Stimulated activated CD8-positive, alpha-beta memory T cell treated with anti-CD3 and anti-CD28 coated beads, Interleukin-2, amount 100 ng/mL, for 48 hours (primary cell): ENCODE measurements at regions not wholly inside any gene's neighbourhood (a gene's known extent, or its start where the extent isn't known, plus 50 kb on each side); places are given as distances from the start of the nearest gene placed in this dataset.
A peak's percentile ranks its signal among the peaks of the same experiment; 100 is the strongest.

Experiments used
- DNase-seq, 2 donors: peaks; one replicate each; pipeline ENCODE4 v3.0.0-alpha.2; 2020; ENCODE audit warnings: low read depth in 2 of 2

DNA sequence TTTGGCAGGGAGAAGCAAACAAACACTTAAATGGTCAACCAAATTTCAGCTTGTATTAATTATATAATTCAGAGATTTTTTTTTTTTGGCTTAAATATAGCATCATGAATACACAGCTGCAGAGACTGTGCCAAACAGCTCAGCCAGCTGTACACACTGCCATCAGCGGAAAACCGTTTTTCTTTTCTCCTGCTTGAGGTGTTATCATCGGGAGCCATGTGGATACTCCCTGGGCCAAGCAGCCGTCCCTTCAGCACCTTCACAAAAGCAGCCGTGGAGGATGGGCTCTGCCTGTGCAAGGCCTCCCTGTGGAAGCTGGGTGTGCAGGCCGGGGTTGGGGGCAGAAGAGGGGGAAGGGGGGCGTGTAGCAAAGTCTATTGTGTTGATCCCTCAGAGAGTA lies 85.0 kb downstream of the NUF2 start:
- no peak for DNase-seq

DNA sequence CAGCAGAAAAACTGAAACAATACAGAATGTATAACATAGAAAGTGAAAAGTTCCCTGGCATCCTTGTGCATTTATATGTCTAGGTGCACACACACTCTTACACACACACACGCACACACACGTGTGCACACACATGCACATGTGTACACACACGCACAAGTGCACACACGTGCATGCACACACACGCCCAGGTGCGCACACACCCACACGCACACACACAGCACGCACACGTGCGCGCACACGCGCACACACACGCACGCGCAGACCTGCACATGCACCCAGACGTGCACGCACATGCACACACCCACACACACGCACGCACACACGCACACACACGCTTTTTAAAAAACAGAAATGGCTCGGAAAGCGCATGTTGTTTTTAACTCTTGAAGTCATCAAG lies 86.5 kb downstream of the NUF2 start:
- DNase-seq = no peak

DNA sequence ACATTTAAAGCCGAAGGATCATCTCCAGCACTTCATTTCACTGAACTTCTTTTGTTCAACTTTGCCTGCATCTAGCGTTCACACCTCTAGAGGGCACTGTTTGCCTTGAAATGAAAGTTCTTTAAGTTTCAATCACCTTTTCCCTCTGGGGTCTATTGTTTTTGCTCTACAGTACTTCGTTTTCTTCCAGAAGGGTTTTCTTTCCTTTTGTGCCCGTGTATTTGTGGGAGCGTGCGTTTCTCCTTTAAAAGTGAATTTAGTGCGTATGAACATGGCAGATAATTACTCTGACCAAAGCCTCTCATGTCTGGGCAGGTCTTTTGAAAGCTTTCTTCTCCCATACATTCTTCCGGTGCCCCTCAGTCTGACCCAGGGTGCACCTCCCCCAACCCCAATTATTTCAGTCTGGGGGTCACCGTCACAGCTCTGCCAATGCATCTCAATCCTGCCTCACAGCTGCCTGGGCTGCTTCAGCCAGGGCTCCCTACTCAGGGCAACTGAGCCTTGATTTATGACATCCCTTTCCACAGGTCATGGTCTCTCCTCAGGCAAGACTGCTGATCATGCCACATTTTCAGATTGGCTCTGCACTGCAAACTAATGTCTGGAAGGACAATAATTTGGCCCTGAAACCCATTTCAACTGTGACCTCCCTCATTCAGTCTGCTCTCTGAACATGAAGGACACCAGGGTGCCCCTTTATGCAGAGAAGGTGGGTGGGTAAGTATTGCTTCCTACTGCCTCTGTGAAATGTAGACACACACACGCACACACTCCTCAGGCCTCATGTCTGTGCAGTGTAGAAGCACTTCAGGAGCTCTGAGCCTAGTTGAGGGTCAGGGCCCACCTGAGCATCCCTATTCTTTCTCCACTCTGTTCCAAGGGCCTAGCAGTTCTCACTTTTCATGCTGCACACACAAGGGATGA lies 88.6 kb downstream of the NUF2 start:
- DNase-seq = peak; percentile 4 to 19

DNA sequence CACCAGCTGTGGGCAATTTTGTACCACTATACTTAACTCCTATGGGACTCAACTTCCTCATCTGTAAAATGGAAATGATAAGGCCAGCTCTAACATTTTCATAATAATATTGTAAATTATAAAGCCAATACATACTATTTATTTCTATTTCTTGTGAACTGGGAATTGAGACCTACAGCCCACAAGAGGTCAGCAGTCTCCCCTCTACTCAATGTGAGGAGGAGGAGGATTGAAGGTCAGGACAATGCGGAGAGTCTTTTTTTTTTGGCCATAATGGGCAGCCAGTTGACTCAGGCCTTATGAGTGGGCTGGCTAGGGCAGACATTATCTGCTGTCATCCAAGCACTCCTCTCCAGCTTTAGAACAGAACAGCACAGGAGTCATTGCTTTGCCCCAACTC lies 90.5 kb downstream of the NUF2 start:
- no peak for DNase-seq

DNA sequence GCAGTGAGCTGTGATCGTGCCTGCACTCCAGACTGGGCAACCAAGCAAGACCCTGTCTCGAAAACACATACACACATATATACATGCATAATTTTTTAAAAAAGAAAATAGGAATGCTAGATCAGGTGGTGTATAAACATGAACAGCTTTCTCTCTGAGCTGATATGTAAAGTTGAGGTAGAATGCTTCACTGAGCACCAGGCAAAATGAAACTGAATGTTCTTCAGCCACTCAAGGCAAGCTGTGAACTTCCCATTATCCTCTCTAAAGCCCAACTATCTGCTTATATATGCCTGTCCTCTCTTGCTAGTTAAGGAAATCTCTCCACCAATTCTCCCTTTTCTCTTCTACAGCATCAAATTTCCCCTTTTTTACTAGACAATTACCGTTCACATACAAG lies 93.0 kb downstream of the NUF2 start:
- DNase-seq = no peak

DNA sequence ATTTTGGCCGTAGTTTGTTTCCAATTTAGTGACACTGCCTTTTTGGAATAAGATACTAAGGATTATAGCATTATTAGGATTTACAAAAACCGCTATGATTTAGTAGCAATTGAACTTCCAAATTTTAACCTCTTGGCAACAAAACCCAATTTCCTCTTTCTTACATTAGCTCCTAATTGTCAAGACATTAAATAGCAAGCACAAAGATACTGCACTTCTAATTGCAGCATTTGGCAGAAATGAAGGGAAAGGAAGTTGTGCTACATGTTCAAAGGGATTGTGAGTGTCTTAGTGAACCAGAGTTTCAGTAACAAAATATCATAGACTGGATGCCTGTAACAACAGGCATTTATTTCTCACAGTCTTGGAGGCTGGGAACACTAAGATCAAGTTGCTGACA lies 99.9 kb downstream of the NUF2 start:
- DNase-seq = no peak

DNA sequence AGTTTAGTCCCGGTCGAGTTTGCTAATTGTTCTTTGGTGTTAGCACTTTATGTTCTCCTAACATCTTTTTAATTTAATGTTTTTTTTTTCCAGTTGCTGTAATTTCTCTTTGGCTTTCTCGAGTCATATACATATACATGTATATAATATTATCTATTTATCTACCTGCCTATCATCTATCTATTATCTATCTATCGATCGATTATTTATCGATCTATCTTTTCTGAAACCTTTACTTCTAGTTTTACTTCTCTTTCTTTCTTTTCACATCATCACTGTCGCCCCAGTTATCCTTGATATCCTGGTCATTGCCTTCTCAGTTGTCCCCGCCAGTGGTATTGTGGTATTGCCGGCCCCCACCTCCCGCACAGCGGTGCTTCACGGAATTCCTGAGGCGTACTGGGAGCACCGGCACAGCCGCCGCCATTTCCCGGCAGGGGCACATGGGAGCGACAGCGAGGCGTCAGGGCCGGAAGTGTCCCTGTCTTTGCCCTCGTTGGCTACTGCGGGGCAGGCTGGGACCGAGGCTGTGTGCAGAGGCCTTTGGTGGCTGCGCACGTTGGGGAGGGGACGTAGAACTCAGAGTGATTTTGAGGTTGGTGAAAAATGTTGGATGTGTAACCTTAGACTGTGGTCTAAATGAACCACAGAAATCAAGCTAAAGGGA lies 101.1 kb downstream of the NUF2 start:
- DNase-seq = no peak

DNA sequence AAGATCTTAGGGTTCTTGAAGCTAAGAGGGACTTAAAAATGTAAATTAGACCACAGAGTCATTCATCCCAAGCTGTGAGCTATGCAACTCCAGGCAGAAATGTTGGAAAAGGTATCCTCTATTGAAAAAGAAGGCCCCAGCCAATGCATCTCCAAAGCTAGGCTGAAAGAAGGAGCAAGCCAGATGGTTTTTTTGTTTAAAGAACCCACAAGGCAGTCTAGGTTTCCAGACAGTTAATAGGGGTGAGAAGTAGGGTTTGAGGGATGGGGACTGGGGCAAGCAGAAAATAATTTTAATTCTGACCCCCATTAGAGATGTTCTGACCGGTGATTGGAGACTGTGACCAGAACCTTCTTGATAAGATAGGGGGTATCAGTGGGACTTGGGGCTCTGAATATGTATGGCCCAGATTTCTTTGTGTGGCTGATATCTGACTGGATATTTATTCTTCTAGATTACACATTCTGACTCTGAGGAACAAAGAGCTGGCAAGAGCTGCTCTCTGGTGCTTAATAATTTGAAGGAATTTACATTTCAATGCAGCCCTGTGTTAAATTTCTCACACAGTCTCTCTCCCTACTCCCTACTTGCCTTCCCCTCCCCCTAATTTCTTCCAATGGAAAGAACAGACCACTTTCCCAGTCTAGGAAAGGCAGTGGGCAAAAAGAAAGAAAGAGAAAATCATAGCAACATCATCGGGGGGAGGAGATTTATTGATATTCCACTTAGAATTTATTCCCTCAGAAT lies 104.9 kb downstream of the NUF2 start:
- no peak for DNase-seq

DNA sequence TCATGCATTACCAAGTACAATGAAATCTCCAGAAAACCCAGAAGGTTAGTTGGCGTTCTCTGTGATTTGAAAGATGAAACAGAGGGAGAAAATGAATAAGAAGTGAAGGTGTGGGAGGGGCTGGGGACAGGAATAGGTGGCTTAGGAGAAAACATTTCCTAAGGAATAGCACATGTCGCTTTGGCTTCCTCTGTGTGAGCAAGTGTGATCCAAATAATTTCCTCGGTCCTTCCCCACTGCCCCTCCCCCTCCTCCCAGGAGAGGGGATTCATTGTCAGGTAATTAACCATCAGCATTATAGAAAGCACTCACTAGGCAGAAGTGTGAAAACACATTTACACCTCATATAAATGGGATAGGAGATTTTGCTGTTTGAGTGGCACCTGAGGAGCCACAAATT lies 105.5 kb downstream of the NUF2 start:
- no peak for DNase-seq

DNA sequence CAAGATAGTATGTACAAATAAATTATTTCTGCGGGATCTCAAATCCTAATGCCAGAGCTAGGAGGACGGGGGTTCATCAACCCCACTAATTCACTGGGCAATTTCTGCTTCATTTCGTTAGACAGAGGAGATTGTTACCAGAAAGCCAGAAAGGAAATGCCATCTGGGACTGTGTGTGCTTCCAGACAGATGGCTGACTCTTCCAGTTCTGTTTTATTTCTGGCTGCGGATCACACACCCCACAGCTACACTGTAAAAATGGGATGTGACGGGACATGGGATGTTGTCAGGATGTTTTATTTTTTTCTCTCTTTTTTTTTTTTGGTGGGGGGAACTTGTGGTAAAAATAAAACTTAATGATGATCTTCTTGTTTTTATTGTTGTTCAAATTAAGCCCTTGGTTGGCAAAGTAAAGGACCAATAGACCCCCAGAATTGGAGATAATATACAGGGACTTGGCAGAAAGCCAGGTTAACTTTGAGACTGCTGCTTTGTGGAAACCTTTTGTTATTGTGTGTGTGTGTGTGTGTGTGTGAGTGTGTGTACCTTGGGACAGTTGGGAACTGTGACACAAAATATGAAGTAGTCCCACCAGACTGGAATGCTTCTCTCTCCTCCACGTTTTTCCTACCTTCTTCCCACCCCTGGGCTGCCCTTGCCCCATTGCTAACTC lies 114.5 kb downstream of the NUF2 start:
- no peak for DNase-seq

DNA sequence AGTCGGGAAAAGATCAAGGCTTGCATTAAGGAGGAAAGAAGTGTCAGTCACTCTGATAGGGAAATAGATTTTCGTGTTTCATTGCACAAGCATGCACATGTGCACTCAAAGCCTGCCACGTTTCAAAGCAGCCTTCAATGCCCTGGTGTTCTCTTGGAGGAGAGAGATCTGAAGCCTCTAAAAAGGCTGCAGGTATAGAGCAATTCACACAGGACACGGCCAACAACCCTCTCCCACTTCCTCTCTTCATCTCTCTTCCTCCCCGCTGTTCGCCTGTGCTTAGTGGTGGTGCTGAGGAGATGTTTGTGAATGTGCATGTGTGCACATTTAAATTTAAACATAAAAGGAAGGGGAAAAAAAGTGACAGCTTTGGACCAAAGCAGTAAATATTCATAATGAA lies 117.7 kb downstream of the NUF2 start:
- no peak for DNase-seq

DNA sequence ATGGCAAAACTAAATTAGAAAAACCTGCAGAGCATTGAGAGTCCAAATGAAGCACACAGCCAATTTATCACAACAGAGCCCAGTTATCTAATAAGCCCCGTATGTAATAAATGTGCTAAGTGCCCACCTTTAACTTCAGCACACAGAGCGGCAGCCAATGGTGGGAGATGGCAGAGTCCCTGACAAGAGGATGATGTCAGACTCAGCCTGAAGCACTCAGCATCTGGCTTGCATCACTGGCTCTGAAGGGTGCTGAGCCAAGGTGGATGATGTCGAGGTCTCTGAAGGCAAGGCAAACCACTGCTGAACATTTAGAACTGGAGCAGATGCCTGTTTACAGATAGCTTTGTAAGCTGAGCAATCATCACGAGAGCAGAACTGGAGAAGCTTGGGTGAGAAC lies 118.3 kb downstream of the NUF2 start:
- no peak for DNase-seq

DNA sequence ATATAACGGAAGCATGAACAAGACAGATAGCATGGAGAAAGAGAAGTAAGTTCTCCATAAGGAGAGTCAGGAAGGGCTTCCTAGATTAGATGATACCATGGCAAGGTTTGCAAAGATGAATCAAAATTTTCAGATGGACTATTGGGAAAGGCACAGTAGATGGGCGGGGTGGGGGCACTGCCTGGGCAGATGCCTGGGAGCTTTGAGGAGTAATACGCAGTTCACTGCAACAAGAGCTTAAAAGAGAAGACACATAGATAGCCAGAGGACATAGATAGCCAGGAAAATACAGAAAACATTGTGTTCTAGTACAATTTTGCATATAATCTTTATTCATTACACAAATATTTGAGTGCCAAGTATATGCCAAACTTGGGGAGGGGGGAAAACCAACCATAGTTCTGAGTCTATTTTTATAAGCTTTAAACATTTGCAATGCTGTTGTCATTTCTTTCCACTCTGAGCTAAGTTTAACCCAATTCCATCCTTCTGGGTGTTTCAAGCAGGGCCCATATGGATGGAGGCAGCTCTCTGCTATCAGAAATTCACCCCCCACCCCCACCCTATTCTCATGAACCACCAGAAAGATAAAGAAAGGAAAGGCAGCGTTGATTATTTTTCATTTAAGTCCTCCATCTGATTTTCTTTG lies 120.6 kb downstream of the NUF2 start:
- DNase-seq = no peak

DNA sequence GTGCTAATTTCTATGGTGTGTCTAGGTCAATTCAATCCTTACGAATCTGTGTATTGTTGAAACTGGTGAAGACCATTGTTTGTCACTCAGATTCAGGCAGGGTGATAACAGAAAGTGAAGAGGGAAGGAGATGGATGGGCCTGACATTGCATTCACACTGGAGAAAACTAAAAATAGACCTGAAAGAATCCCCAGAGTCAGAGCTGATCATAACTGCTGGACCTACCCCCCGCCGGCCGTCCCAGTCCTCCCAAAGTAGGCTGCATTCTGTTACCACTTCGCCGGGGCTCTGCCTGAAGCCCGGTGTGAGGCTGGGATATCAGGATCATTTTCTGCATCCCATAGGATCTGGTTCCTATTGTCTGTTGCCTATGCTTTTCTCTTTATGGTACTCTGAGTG lies 121.1 kb downstream of the NUF2 start:
- no peak for DNase-seq

DNA sequence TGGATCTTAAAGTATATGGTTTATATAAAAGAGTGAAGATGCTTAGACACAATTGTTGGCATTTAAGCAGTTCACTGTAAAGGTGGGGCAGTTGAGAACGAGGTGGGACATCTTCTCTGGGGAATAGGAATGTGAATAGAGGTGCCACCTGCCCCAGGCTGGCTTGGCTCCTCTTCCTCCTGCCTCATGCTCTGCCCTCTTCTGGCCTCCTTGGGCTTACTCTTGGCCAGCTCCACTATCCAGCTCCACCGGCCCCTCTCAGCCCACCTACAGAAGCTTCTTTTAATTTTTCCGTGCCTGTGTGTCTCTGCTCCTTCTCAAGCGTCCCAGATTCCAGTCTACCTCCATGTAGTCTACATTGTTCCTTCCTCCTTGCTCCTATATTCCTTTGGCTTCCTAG lies 122.1 kb downstream of the NUF2 start:
- no peak for DNase-seq

DNA sequence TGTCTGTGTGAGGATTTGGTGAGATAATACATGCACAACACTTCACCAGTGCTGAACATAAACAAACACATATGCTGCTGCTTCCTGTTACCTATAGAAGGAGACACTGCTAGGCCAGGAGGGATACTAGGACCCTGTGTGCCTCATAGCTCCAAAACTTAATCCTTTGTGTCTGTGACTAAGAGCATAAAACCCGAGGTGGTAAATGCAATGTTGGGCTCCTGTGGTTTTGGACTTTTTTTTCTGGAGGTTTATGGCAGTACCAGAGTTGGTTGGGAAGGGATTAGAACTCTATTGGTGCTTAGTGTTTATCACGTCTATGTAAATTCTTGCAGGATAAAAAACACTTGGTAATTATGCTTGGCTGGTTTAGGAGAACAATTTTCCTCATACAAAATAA lies 122.9 kb downstream of the NUF2 start:
- DNase-seq = no peak

DNA sequence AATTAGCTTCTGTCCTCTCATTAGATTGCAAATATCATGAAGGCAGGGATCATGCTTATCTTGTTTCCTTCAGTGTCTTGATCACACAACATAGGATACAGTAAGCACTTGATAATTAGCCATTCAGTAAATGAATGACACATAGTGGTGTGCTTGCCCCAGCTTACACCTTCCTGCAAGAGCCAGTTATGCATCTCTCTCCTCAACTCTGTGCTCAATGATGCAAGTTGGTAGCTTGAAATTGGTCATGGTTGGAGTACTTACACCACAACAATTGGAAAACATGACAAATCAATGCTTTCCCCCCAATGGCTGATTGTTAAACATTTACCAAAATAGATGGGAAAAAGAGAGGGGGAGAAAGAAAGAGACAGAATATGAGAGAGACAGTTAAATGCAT lies 129.2 kb downstream of the NUF2 start:
- DNase-seq = no peak

DNA sequence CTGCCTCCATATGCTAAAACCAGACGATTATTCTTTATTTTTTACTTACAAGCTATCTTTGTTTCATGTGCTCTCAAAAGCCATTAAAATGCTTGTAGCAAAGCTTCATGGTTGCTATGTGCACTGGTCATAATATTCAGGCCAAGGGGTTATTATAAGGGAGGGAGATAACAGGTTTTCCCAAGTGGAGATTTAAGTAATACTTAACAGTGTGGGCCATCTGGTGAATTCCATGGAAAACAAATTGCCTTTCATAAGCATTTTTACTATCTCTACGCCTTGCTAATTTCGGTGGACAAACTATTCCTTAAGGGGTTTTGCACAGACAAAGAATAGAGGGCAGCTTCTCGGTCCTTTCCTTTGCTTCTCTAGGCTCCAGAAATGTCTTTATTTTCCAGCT lies 137.8 kb downstream of the NUF2 start:
- no peak for DNase-seq

DNA sequence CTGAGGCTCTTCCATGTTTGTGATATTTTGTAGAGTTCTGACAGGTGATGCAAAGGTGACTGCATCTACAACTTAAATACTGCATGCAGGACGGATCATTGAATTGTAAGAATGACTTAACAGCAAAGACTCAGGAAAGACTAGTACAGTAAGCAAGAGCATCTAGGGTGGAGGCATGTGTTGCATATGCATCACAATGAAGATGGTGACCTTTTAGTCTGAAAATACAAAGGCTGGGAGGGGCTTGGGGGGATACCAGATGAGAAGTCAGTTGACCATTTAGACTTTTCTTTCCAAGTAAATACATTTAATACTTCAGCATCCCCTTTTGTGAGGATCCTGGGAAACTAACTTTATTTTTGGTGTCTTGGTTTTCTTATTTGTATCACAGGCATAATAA lies 145.5 kb downstream of the NUF2 start:
- DNase-seq = no peak

DNA sequence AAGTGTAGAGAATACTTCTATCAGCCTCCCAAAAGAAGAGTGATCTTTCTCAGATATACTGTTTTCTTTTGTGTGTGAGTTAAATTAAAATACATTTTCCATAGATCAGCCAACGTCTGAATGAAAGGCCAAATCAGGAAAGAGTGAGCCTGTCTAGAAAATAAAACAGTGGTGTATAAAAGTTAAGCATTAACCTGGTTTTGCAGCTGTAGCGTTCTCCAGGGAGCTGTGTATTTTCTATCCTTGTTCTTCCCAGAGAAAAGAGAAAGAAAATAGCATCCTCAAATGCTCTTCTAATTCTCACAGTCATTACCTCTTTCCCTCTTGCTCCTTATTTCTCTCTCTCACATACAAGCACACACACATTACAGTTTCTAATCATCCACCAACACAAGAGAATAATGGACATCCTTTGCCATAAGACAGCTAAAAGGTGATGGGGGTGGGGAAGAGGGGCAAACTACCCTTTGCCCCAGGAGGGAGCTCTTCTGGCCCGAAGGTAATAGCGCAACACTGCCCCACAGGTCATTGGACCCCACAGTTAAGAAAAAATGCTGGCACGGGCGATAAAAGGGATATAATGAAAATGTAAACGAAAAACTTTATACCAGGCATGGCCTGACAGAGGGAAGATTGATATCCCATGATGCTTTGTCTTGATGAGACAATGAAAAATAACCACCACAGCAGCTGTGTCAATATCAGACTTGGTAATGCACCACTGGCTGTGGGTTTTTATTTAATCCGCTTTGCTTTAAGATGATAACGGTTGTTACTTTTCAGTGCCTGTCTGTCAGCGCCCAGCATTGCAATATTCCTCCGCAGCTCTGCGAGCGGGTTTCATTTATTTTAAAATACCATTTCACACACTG lies 150.3 kb downstream of the NUF2 start:
- DNase-seq = no peak
